ENCODE measurements at regions not wholly inside any gene's neighbourhood (a gene's known extent, or its start where the extent isn't known, plus 50 kb on each side); places are given as distances from the start of the nearest gene placed in this dataset.

GRCh38 chrX:7789200-7789599 is 53.8 kb upstream of the VCX start:
- no peak for DNase-seq (ENCODE audit: low spot score)

DNA sequence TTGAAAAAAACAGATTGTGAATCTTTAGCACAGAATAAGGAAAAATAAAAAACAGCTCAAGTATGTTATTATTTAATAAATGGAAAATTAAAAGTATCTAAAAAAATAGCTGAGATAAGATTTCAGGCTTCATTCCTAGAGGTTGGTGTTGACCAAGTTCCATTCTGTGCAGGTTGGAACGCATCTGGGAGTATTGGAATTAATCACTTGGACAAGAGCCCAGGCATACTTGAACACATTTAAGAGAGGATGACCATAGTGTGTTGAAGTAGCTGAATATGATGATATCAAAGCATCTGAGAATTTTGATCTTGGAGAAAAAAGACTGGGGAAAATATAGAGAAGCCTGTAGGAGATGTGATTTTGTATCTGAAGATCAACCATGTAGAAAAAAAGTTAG is 54.6 kb upstream of the VCX start:
- no peak for DNase-seq (ENCODE audit: low spot score)

DNA sequence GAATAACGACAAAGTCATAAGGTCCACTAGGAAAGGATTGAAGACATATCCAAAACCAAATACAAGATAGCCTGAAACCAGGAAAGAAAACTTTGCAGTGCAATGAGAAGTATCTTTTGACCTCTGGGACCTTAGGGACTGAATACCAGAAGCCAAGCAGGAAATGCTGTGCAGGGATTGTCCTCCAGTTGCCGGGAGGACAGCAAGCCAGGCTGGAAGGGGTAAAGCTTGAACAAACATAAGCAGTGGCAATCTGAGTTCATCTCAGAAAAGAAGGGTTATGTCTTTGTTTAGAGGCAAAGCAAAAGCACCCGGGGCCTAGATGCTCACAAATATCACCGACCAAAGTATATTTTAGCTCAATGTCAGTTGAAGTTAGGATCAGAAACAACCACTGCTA is 55.3 kb upstream of the VCX start:
- no peak for DNase-seq (ENCODE audit: low spot score)

- no peak for DNase-seq (ENCODE audit: low spot score)
Measured at GRCh38 chrX:7784580-7784979, 58.4 kb upstream of the VCX start.

DNA sequence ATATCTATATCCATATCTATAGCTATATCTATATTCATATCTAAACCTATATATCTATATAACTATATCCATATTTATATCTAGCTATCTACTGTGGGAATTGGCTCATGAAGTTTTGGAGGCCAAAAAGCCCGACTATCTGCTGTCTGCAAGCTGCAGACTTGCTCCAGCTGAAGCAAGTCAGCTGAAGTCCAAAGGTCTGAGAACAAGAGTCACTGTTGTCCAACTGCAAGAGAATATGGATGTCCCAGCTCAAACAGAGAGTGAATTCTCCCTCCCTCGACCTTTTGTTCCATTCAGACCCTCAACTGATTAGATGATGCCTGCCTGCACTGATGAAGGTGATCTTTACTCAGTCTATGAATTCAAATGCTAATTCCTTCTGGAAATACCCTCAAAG is 63.3 kb upstream of the VCX start:
- no peak for DNase-seq (ENCODE audit: low spot score)

GRCh38 chrX:7775987-7776386 is 67.0 kb upstream of the VCX start:
- DNase-seq (ENCODE audit: low spot score), result no peak

GRCh38 chrX:7771788-7772438 is 71.1 kb upstream of the VCX start:
- no peak for DNase-seq (ENCODE audit: low spot score)

GRCh38 chrX:7759830-7760229 is 83.1 kb upstream of the VCX start:
- DNase-seq (ENCODE audit: low spot score), result no peak

DNA sequence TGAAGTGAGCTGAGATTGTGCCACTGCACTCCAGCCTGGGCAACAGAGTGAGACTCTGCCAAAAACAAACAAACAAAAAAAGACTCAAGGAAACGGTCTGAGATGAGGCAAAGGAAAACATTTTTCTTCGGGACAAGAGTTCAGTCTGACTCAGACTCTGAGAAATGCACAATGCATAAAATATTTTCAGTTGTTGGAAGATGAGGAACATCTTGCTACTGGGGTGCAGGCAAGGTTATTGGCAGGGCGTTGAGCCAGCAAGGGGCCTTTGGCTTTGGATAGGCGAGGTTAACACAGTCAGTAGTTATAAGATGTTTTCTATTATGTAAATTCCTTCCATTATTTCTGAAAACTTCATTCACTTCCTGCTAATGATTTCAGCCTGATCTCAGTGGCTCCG is 96.1 kb upstream of the VCX start:
- DNase-seq (ENCODE audit: low spot score), result no peak

DNA sequence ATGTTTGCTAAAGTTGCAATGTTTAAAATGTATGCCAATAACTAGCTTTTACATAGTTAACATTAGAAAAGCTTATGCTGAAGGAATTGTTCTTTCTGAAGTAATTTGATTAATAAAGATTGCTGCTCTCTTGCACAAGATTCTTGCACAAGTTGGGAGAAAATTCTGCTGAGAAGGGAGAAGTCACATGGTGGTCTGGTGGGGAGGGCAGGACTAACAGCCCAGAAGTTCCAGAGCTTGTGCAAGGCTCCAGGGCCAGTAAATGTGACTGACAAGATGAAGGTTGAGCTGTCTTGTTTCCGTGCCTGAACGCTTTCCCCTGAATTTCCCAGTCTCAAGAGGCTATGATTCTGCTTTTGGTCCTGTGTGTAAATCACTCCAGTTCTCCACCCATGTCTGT is 112.9 kb upstream of the VCX start:
- no peak for DNase-seq (ENCODE audit: low spot score)

DNA sequence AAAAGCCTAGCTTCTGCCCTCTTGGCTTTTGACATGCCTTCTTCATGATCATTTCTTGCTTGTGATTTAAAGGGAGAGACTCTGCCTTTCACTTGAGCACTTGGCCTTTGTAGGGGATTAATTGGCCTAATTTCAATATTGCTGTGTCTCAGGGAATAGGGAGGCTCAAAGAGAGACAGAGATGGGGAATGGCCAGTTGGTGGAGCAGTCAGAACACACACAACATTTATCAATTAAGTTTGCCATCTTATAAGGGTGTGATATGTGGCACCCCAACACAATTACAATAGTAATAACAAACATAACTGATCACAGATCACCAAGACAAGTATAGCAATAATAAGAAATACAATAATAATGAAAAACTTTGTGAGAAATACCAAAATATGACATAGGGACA is 122.5 kb upstream of the VCX start:
- DNase-seq (ENCODE audit: low spot score), result no peak

GRCh38 chrX:7714351-7714750 is 128.6 kb upstream of the VCX start:
- no peak for DNase-seq (ENCODE audit: low spot score)

DNA sequence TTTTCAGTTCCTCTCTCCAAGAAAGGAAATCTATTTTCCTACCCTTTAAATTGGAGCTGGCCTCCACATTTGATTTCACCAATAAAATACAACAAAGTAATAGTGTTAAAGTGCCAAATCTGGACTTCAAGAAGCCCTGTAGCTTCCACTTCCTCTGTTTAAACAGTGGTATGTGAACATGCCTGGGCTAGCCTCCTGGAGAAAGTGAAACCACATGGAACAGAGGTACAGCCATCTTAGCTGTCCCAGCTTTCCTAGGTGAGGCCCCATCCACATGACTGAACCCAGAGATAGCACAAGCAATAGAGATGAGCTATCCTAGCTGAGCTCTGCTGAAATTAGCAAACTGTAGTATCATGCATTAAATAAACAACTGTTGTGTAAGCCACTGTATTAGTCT is 131.8 kb upstream of the VCX start:
- no peak for DNase-seq (ENCODE audit: low spot score)

DNA sequence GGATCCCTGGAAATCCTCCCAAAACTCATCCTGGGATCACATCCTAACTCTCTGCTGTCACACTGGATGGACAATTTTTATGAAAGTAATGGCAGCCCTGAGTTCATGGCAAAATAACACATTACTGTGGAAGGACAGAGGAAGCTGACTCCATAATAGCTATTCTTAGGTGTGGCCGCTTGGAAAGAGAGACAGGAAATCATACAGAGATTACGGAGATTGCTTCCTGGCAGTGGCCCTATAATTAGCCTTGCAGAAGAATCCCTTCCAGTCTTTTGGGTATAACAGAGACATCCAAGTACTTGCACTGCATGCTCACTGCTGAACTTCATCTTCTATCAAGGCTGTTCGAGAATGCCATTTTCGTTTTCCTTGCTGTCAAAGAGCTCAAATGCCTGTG is 133.1 kb upstream of the VCX start:
- DNase-seq (ENCODE audit: low spot score), result no peak

DNA sequence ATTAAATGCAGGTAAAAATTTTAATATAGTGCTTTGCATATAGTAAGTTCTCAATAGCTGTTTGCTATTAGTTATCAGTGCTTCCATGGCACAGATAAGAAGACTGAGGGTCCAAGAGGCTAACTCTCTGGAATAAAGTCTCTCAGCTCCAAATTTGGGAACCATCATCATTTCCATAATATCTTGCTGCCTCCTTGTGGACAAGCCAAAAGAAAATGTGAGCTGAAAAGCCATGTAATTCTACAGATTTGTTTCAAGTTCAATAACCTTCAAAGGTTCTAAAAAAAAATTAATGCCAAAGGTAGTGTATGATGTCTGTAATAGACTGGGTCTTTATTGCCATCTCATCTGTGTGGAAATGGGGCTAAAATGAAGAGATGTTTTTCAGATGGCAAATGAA is 136.9 kb upstream of the VCX start:
- peak; percentile 14 for DNase-seq (ENCODE audit: low spot score)

DNA sequence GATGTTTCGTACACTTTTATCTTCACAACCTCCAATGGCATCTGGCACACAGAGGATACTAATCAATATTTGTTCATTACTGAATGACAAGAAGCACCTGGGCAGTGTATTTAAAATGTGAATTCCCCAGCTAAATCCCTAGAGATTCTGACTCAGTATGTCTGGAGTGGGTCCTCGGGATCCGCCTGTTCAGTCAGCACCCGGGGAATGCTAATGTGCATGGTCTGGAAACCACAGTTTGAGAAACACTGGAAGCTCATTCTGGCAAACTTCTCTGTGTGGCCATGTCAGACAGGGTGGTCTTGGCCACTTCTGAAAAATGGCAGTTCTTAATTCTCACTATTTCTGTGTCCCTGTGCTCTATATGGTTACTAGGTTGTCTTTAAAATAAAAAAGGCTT is 138.8 kb upstream of the VCX start:
- DNase-seq (ENCODE audit: low spot score), result no peak

GRCh38 chrX:7698248-7698647 is 144.7 kb upstream of the VCX start:
- no peak for DNase-seq (ENCODE audit: low spot score)

- DNase-seq (ENCODE audit: low spot score), result no peak
Measured at GRCh38 chrX:7690842-7691241, 152.1 kb upstream of the VCX start.

- peak; percentile 13 for DNase-seq (ENCODE audit: low spot score)
Measured at GRCh38 chrX:7689791-7690412, 153.1 kb upstream of the VCX start.

DNA sequence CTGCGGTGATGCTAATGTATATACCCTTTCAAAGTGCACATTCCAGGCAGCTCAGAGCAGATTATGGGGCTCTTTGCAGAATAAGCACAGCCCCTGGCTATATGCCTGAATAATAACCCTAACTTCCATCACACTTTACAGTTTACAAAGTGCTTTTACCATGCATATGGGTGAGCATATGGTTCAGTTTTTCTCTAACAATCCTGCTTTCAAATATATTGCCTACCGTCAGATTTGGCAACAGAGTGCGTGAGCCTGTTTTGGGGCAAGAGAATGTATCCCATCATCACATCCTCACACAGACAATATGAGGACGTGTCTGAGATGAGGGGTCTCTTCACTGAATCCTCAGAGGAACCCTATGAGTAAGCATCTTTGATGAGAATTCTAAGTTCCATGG is 162.8 kb upstream of the VCX start:
- DNase-seq (ENCODE audit: low spot score), result no peak

DNA sequence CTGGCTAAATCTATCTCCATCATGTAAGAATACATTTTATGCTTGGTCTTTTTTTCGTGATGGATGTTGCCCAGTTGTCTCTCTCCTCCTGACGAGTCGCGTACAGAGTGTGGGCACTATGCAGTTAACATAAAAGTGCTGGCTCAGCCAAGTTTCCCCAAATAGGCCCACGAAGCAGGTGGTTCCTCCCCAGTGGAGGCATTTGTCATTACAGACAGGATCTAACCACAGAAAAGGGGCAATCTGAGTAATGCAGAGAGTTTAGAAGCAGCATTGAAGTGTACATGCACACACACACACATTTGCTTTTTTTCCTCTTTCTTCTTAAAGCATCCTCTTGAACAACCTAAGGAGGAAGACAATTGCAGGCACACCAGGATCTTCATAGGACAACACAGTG is 188.7 kb upstream of the VCX start:
- DNase-seq (ENCODE audit: low spot score), result peak; percentile 1

DNA sequence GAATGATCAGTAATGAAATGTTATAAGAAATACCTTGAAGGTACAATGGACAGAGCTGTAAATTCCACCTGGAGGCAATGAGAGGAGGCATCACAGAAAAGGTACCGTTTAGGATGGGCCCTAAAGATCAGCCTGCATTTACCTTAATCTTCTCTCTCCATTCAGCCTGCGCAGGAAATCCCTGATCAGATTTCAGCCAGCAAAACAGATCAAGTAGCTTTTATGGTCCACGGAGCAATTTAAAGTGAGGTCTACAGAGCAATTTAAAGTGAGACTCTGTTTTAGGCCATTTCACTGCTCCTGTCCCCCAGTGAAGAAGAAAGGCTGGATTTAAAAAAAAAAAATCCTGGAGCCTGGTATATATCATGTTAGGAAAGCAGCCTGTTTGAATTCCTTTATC is 195.1 kb upstream of the VCX start:
- no peak for DNase-seq (ENCODE audit: low spot score)

- DNase-seq (ENCODE audit: low spot score), result no peak
Measured at GRCh38 chrX:7641141-7641540, 201.8 kb upstream of the VCX start.

DNA sequence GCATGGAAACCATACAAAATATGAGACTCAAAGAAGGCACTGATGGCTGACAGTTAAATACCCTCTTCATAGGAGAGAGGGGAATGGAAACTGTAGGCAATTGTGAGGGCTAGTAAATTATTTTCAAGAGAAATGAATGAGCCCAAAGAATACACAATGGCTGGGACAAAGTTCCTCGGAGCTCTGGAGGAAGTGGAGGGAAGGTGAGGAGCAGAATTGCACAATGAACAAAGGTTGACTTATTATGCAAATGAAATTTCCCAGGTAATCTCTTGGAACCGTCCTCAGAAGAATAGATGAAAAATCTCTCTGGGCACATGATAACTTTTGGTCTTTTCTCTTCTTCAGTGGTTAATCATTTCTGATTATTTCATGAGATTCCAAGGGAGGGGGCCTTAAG is 202.6 kb upstream of the VCX start:
- no peak for DNase-seq (ENCODE audit: low spot score)
